Endothelial cell of umbilical vein (primary cell): ENCODE measurements at regions not wholly inside any gene's neighbourhood (a gene's known extent, or its start where the extent isn't known, plus 50 kb on each side); places are given as distances from the start of the nearest gene placed in this dataset.

Experiments
- BruUV-seq: library from RNA; stranded (reverse); fragments of 400-500 nt; replicated peaks from 2 replicates; lab custom pipeline; 2021; lab: Mats Ljungman, UMichigan
- CTCF ChIA-PET: fragments of 300-600, 350-600 bp; sonication (Branson Sonifier 250); formaldehyde crosslinking; loops from one replicate; lab custom pipeline; 2021; ENCODE audit warnings: antibody characterized with exemption, inconsistent platforms; lab: Charles Lee
- POLR2A ChIA-PET: fragments of 300-600, 350-600 bp; sonication (Branson Sonifier 250); formaldehyde crosslinking; loops from one replicate; lab custom pipeline; 2021; ENCODE audit warnings: antibody characterized with exemption, inconsistent platforms; lab: Charles Lee
- DNase-seq: peaks from one replicate; pipeline ENCODE4 v3.0.0-alpha.2; 2011; ENCODE audit warnings: low read depth, low spot score
- FAIRE-seq: peaks from 2 replicates; lab custom pipeline; 2011; peaks lifted over from hg19 to GRCh38; lab: Jason Lieb, UNC
- H2AFZ ChIP-seq: 2 replicates; pipeline ENCODE4 v1.6.0; 2012; ENCODE audit warnings: low read depth, low read length, control low read depth, inconsistent platforms
- H3K27ac ChIP-seq: 2 replicates; pipeline ENCODE4 v1.5.1; 2011; ENCODE audit warnings: low read depth, mild to moderate bottlenecking, control low read depth, low read length, moderate library complexity; ENCODE audit not compliant: insufficient read depth
- H3K27me3 ChIP-seq, 2 experiments: 2 replicates each; pipeline versions ENCODE4 v1.6.0 to v1.6.1; 2011; ENCODE audit warnings: low read length in 2 of 2, mixed read lengths in 1 of 2; ENCODE audit not compliant: control insufficient read depth in 2 of 2, insufficient read depth in 2 of 2
- H3K36me3 ChIP-seq, 2 experiments: 2 replicates in 1 of 2; 3 replicates in 1 of 2; pipeline ENCODE4 v1.5.1; 2011; ENCODE audit warnings: low read length in 2 of 2, mild to moderate bottlenecking in 1 of 2, moderate library complexity in 1 of 2; ENCODE audit not compliant: control insufficient read depth in 2 of 2, insufficient read depth in 2 of 2; ENCODE audit errors: extremely low read depth in 1 of 2
- H3K4me1 ChIP-seq: 3 replicates; pipeline ENCODE4 v1.5.1; 2011; ENCODE audit warnings: mild to moderate bottlenecking, low read length; ENCODE audit not compliant: control insufficient read depth, insufficient read depth; ENCODE audit errors: extremely low read depth
- H3K4me2 ChIP-seq: 2 replicates; pipeline ENCODE4 v1.6.1; 2011; ENCODE audit warnings: low read length, control low read depth, mixed read lengths; ENCODE audit not compliant: insufficient read depth
- H3K4me3 ChIP-seq, 3 experiments: fragments of 200-600 bp in 1 of 3; sonication (generic), shearing (Covaris generic) in 1 of 3; replicated peaks in 1 of 3; 2 replicates each; pipeline ENCODE4 v1.5.1; 2011 to 2016; ENCODE audit warnings: control low read depth in 3 of 3, low read length in 3 of 3, mild to moderate bottlenecking in 2 of 3, inconsistent platforms in 1 of 3, low read depth in 1 of 3, moderate library complexity in 1 of 3; ENCODE audit not compliant: insufficient read depth in 1 of 3
- H3K79me2 ChIP-seq: 2 replicates; pipeline ENCODE4 v1.6.0; 2012; ENCODE audit warnings: low read length, inconsistent platforms; ENCODE audit not compliant: control insufficient read depth, insufficient read depth
- H3K9ac ChIP-seq: replicated peaks from 2 replicates; pipeline ENCODE3; 2011; ENCODE audit warnings: low read length, control low read depth; ENCODE audit not compliant: insufficient read depth; ENCODE audit errors: extremely low read depth
- H3K9me1 ChIP-seq: replicated peaks from 3 replicates; pipeline ENCODE4 v1.6.0; 2011; ENCODE audit warnings: mild to moderate bottlenecking, low read length; ENCODE audit not compliant: control insufficient read depth, insufficient read depth; ENCODE audit errors: extremely low read depth
- H3K9me3 ChIP-seq: replicated peaks from 2 replicates; pipeline ENCODE4 v1.5.1; 2012; ENCODE audit warnings: low read length, inconsistent platforms; ENCODE audit not compliant: control insufficient read depth, insufficient read depth
- H4K20me1 ChIP-seq: replicated peaks from 2 replicates; pipeline ENCODE3; 2011; ENCODE audit warnings: mild to moderate bottlenecking, low read length; ENCODE audit not compliant: control insufficient read depth, insufficient read depth; ENCODE audit errors: extremely low read depth
- CTCF ChIP-seq, 2 donors: IDR thresholded peaks; 1 replicate in 1 of 2; 2 replicates in 1 of 2; pipeline ENCODE4 v1.5.1; 2011; ENCODE audit warnings: low read length in 2 of 2, mild to moderate bottlenecking in 2 of 2, moderate library complexity in 2 of 2, control low read depth in 1 of 2, inconsistent platforms in 1 of 2, low read depth in 1 of 2; ENCODE audit not compliant: insufficient read depth in 1 of 2; ENCODE audit errors: extremely low read depth in 1 of 2
- EZH2 ChIP-seq: IDR thresholded peaks from 2 replicates; pipeline ENCODE4 v1.6.1; 2012; ENCODE audit warnings: borderline replicate concordance, low read depth, mild to moderate bottlenecking, moderate library complexity, low read length, inconsistent platforms; ENCODE audit not compliant: severe bottlenecking
- FOS ChIP-seq: IDR thresholded peaks from 2 replicates; pipeline ENCODE4 v1.6.1; 2011; ENCODE audit warnings: mild to moderate bottlenecking, low read length, moderate library complexity, borderline replicate concordance; ENCODE audit not compliant: insufficient read depth
- GATA2 ChIP-seq: IDR thresholded peaks from 2 replicates; pipeline ENCODE4 v1.7.0; 2011; ENCODE audit warnings: low read depth, mild to moderate bottlenecking, moderate library complexity, mixed read lengths, low read length; ENCODE audit not compliant: insufficient read length, insufficient read depth
- JUN ChIP-seq: IDR thresholded peaks from 2 replicates; pipeline ENCODE4 v1.6.1; 2011; ENCODE audit warnings: borderline replicate concordance, low read depth; ENCODE audit not compliant: insufficient read length, insufficient read depth
- MYC ChIP-seq: IDR thresholded peaks from one replicate; pipeline ENCODE4 v1.6.1; 2011; ENCODE audit warnings: mild to moderate bottlenecking, low read depth, low read length
- POLR2A ChIP-seq: IDR thresholded peaks from 2 replicates; pipeline ENCODE4 v1.6.1; 2012; ENCODE audit warnings: low read depth, mild to moderate bottlenecking, control low read depth, low read length
- POLR2AphosphoS5 ChIP-seq: IDR thresholded peaks from 2 replicates; pipeline ENCODE4 v1.6.1; 2012; ENCODE audit warnings: low read depth, mild to moderate bottlenecking, control low read depth, low read length, moderate library complexity; ENCODE audit not compliant: insufficient read depth
- dilution Hi-C: fragments of 300-500 bp; cut with MboI; formaldehyde crosslinking; loops from one replicate; pipeline ENCODE4 v1.15.0; 2019; ENCODE audit warnings: low sequenced_read_pairs; ENCODE audit not compliant: extremely low pct_ligation_motif_present
- intact Hi-C: fragments of 100-400 bp; cut with micrococcal nuclease; formaldehyde crosslinking; loops from one replicate; pipeline ENCODE4 v1.10.0; 2022
- TF ChIP-seq, protein P1 (sequence below): IDR thresholded peaks from 2 replicates; pipeline ENCODE4 v1.6.1; 2011; ENCODE audit not compliant: insufficient read depth, insufficient read length

DNA sequence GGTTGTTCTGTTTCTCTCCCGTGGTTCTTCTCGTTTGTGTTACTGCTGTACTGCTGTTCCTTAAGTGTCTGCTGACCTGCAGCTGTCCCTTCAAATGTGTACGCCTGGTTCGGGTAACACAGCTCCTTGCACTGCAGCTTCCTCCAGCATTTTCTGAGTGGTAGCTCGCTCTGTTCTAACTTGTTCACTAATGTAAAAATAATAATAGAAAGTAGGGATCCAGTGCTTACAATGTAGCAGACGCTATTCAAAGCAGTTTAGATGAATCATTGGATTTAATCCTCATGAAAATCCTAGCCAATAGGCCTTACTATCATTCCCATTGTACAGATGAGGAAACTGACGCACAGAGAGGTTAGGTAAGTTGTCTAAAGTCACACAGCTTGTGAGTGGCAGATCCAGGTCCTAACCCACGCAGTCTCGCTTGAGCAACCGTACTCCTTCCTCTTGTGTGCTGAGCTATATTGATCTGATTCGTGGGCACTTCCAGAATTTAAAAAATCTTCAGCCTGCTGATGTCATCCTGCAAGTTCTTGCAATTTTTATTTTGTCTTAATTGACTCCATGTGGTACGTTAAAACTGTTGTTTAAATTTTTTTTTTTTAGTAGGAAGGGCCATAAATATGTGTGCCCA is 448.2 kb upstream of the FAT1 start:
- DNase-seq, result no peak
- no TSS peak for BruUV-seq

More for the DNA sequence above, 448.2 kb upstream of the FAT1 start:
- Histone ChIP-seq H3K9me3 (no peaks in the 10 kb centered on the region), H3K79me2 (no peaks in the 10 kb centered on the region), H3K27me3 (no peaks in the 10 kb centered on the region), H3K27ac (no peak overlapping the region), H3K9ac (no peak overlapping the region), H3K9me1 (no peaks in the 10 kb centered on the region), H2AFZ (no peak overlapping the region), H3K4me1 (no peaks in the 10 kb centered on the region), H3K4me3 (no peak overlapping the region), H3K4me2 (no peak overlapping the region), H3K36me3 (no peaks in the 10 kb centered on the region), H4K20me1 (no peaks in the 10 kb centered on the region)
- no peak for TF ChIP-seq GATA2
- no peak for TF ChIP-seq FOS
- no peak for TF ChIP-seq EZH2
- TF ChIP-seq POLR2A, result no peak
- no peak for TF ChIP-seq JUN
- TF ChIP-seq POLR2AphosphoS5, result no peak
- no peak for TF ChIP-seq MYC
- TF ChIP-seq, protein P1, sequence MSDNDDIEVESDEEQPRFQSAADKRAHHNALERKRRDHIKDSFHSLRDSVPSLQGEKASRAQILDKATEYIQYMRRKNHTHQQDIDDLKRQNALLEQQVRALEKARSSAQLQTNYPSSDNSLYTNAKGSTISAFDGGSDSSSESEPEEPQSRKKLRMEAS, result no peak
- TF ChIP-seq CTCF (IDR thresholded peaks at IDR 0.05; ENCODE audit: extremely low read depth in 1 of 2, insufficient read depth in 1 of 2, low read depth in 1 of 2, low read length in 2 of 2), result no peak
- intact Hi-C loops, result no loop called here
- dilution Hi-C loops, result no loop called here
- POLR2A ChIA-PET, result no interaction called here
- no peak for FAIRE-seq
- CTCF ChIA-PET, result interaction anchor here (1.0 kb wide), 1 partner anchor 11 kb away, joined by 3 read pairs; no protein-coding TSS in a partner anchor
